Upper lobe of left lung (tissue), 6 donors: ENCODE measurements at regions not wholly inside any gene's neighbourhood (a gene's known extent, or its start where the extent isn't known, plus 50 kb on each side); places are given as distances from the start of the nearest gene placed in this dataset.
A peak's percentile ranks its signal among the peaks of the same experiment; 100 is the strongest.

Source experiments
- ATAC-seq, 2 donors: fragments of 200-7000 bp; cut with Tn5 transposase; one replicate each; pipeline ENCODE4 v1.9.1; 2022; ENCODE audit warnings: mild to moderate bottlenecking in 2 of 2, moderate library complexity in 2 of 2; ENCODE audit not compliant: low FRiP score in 2 of 2
- DNase-seq, 2 donors: peaks; one replicate each; pipeline ENCODE4 v3.0.0-alpha.2; 2019 to 2020
- H3K27ac ChIP-seq, 4 donors: fragments of 200-600 bp; sonication (generic); one replicate each; pipeline ENCODE4 v1.5.1; 2016 to 2019
- H3K27me3 ChIP-seq, 4 donors: fragments of 200-600 bp; sonication (generic); one replicate each; pipeline ENCODE4 v1.5.1; 2017 to 2019
- H3K36me3 ChIP-seq, 4 donors: fragments of 200-600 bp; sonication (generic); one replicate each; pipeline ENCODE4 v1.5.1; 2016 to 2019
- H3K4me1 ChIP-seq, 4 donors: fragments of 200-600 bp; sonication (generic); one replicate each; pipeline ENCODE4 v1.5.1; 2018 to 2019
- H3K4me3 ChIP-seq, 4 donors: fragments of 200-600 bp; sonication (generic); one replicate each; pipeline ENCODE4 v1.5.1; 2017 to 2019; ENCODE audit warnings: mild to moderate bottlenecking in 2 of 4, moderate library complexity in 1 of 4
- H3K9me3 ChIP-seq, 4 donors: fragments of 200-600 bp; sonication (generic); one replicate each; pipeline ENCODE4 v1.5.1; 2018 to 2019
- CTCF ChIP-seq, 6 experiments: fragments of 450-650 bp in 4 of 6; fragments of 200-600 bp in 2 of 6; sonication (generic) in 2 of 6; IDR thresholded peaks; one replicate each; pipeline ENCODE4 v1.5.1; 2016 to 2019; ENCODE audit warnings: antibody characterized with exemption in 6 of 6
- EP300 ChIP-seq, 4 donors: sonication (generic); formaldehyde crosslinking; IDR thresholded peaks; one replicate each; pipeline ENCODE4 v1.5.1; 2017; ENCODE audit warnings: antibody characterized with exemption in 4 of 4, control low read depth in 2 of 4
- POLR2A ChIP-seq, 4 donors: fragments of 450-650 bp; IDR thresholded peaks; one replicate each; pipeline ENCODE4 v1.5.1; 2016 to 2017; ENCODE audit warnings: antibody characterized with exemption in 4 of 4, mild to moderate bottlenecking in 2 of 4
- POLR2AphosphoS5 ChIP-seq, 2 donors: sonication (generic); formaldehyde crosslinking; IDR thresholded peaks; one replicate each; pipeline ENCODE4 v1.5.1; 2017; ENCODE audit warnings: antibody characterized with exemption in 2 of 2
- WGBS, 2 donors: methylation state at CpG; one replicate each; pipeline ENCODE4 v1.1.5; 2017 to 2018; 5-methylcytosine and 5-hydroxymethylcytosine counted together
- donor health status: DM: no; HTN: no; CAD: no; lungs with moderate emphysema.
- donor health status: DM: no; HTN: yes; CAD: no; lungs with severe emphysema.

GRCh38 chr11:64457416-64458010, 98.2 kb upstream of the SLC22A11 start:
- WGBS, 2 donors: 83 to 84% methylated on average over 6 to 12 of the region's 12 CpGs
- H3K4me3 ChIP-seq: no peak overlapping the region
- no peaks in the 10 kb centered on the region for H3K27me3 ChIP-seq
- DNase-seq (peak in 1 of 2 donors; percentile 14), ATAC-seq (no peak)
- TF ChIP-seq EP300 (IDR thresholded peaks at IDR 0.05) (no peak), POLR2A (IDR thresholded peaks at IDR 0.05) (no peak), POLR2AphosphoS5 (IDR thresholded peaks at IDR 0.05) (no peak), CTCF (IDR thresholded peaks at IDR 0.05) (no peak)
- H3K27ac ChIP-seq: no peak overlapping the region
- no peaks in the 10 kb centered on the region for H3K9me3 ChIP-seq
- H3K36me3 ChIP-seq: no peaks in the 10 kb centered on the region
- no peaks in the 10 kb centered on the region for H3K4me1 ChIP-seq

GRCh38 chr11:64458997-64459396, 96.7 kb upstream of the SLC22A11 start:
- Histone ChIP-seq H3K36me3 (no peaks in the 10 kb centered on the region), H3K27me3 (no peaks in the 10 kb centered on the region), H3K4me1 (no peaks in the 10 kb centered on the region), H3K9me3 (no peaks in the 10 kb centered on the region), H3K4me3 (no peak overlapping the region), H3K27ac (no peak overlapping the region)
- no peak for DNase-seq
- TF ChIP-seq POLR2AphosphoS5 (IDR thresholded peaks at IDR 0.05) (no peak), CTCF (IDR thresholded peaks at IDR 0.05) (no peak), POLR2A (IDR thresholded peaks at IDR 0.05) (no peak), EP300 (IDR thresholded peaks at IDR 0.05) (no peak)
- WGBS, 2 donors: 27 to 52% methylated on average over 10 of the region's 10 CpGs
- no peak for ATAC-seq

GRCh38 chr11:64459609-64460008, 96.1 kb upstream of the SLC22A11 start:
- no peaks in the 10 kb centered on the region for H3K36me3 ChIP-seq
- H3K27me3 ChIP-seq: no peaks in the 10 kb centered on the region

GRCh38 chr11:64461081-64461480, 94.7 kb upstream of the SLC22A11 start:
- no peaks in the 10 kb centered on the region for H3K27me3 ChIP-seq
- ATAC-seq: no peak

More at GRCh38 chr11:64459609-64460008, 96.1 kb upstream of the SLC22A11 start:
- Histone ChIP-seq H3K27ac (no peak overlapping the region), H3K4me3 (no peak overlapping the region), H3K4me1 (no peaks in the 10 kb centered on the region), H3K9me3 (no peaks in the 10 kb centered on the region)
- ATAC-seq (no peak), DNase-seq (no peak)
- TF ChIP-seq POLR2AphosphoS5 (IDR thresholded peaks at IDR 0.05): no peak
- TF ChIP-seq CTCF (IDR thresholded peaks at IDR 0.05): no peak
- no peak for TF ChIP-seq EP300 (IDR thresholded peaks at IDR 0.05)
- whole genome bisulfite sequencing, 2 donors: 89 to 93% methylated on average over 6 of the region's 6 CpGs

More at GRCh38 chr11:64461081-64461480, 94.7 kb upstream of the SLC22A11 start:
- no peak overlapping the region for H3K27ac ChIP-seq
- no peaks in the 10 kb centered on the region for H3K4me1 ChIP-seq
- DNase-seq: no peak
- no peaks in the 10 kb centered on the region for H3K9me3 ChIP-seq
- WGBS, 2 donors: 82 to 94% methylated on average over 3 of the region's 3 CpGs
- no peaks in the 10 kb centered on the region for H3K36me3 ChIP-seq
- H3K4me3 ChIP-seq: no peak overlapping the region
- TF ChIP-seq POLR2A (IDR thresholded peaks at IDR 0.05) (no peak), EP300 (IDR thresholded peaks at IDR 0.05) (no peak), POLR2AphosphoS5 (IDR thresholded peaks at IDR 0.05) (no peak), CTCF (IDR thresholded peaks at IDR 0.05) (no peak)
